Transverse colon (tissue), 4 donors: ENCODE measurements at regions not wholly inside any gene's neighbourhood (a gene's known extent, or its start where the extent isn't known, plus 50 kb on each side); places are given as distances from the start of the nearest gene placed in this dataset.
"Not testable (repeated sequence)": the region's sequence is repeated elsewhere in the genome, so short reads cannot be mapped to it uniquely, and the experiment has no call there.

Source experiments
- DNase-seq: peaks from one replicate; pipeline ENCODE4 v3.0.0-alpha.2; 2019
- H3K27ac ChIP-seq, 4 donors: fragments of 200-600 bp; sonication (generic); 2 replicates each; pipeline ENCODE4 v1.5.1; 2016 to 2018; ENCODE audit warnings: inconsistent platforms in 4 of 4
- H3K27me3 ChIP-seq: fragments of 200-600 bp; sonication (generic); 2 replicates; pipeline ENCODE4 v1.5.1; 2017; ENCODE audit warnings: inconsistent platforms
- H3K36me3 ChIP-seq, 4 donors: fragments of 200-600 bp; sonication (generic); 2 replicates each; pipeline ENCODE4 v1.5.1; 2017 to 2019; ENCODE audit warnings: inconsistent platforms in 4 of 4
- H3K4me1 ChIP-seq, 4 donors: fragments of 200-600 bp; sonication (generic); 2 replicates each; pipeline ENCODE4 v1.5.1; 2017 to 2020; ENCODE audit warnings: inconsistent platforms in 4 of 4
- H3K4me3 ChIP-seq, 4 donors: fragments of 200-600 bp; sonication (generic); 1 replicate in 1 of 4; 2 replicates in 3 of 4; pipeline versions ENCODE4 v1.5.1 to v1.6.1; 2017 to 2019; ENCODE audit warnings: inconsistent platforms in 4 of 4
- H3K9me3 ChIP-seq, 2 donors: fragments of 200-600 bp; sonication (generic); 2 replicates each; pipeline ENCODE4 v1.5.1; 2017 to 2019; ENCODE audit warnings: inconsistent platforms in 2 of 2
- EP300 ChIP-seq: sonication (generic); formaldehyde crosslinking; IDR thresholded peaks from one replicate; pipeline ENCODE4 v1.6.1; 2017; ENCODE audit warnings: antibody characterized with exemption, low read depth
- POLR2A ChIP-seq: fragments of 450-650 bp; IDR thresholded peaks from one replicate; pipeline ENCODE4 v1.6.1; 2016; ENCODE audit warnings: antibody characterized with exemption, mild to moderate bottlenecking, moderate library complexity
- POLR2AphosphoS5 ChIP-seq, 3 donors: sonication (generic); formaldehyde crosslinking; IDR thresholded peaks; one replicate each; pipeline ENCODE4 v1.6.1; 2016; ENCODE audit warnings: antibody characterized with exemption in 3 of 3
- WGBS, 2 donors: methylation state at CpG; one replicate each; pipeline ENCODE4 v1.1.5; 2018; ENCODE audit warnings: low coverage in 1 of 2; 5-methylcytosine and 5-hydroxymethylcytosine counted together
- in situ Hi-C, 4 donors: fragments of 200-750 bp; cut with MboI; loops; one replicate each; pipeline versions ENCODE4 v1.15.0 to v1.15.1; 2017; ENCODE audit warnings: low sequenced_read_pairs in 3 of 4, low pct_ligation_motif_present in 1 of 4, low pct_unique_long_range_greater_than_20kb in 1 of 4
- intact Hi-C: fragments of 100-400 bp; cut with DNase I; formaldehyde crosslinking; loops from one replicate; pipeline ENCODE4 v1.15.1; 2023; ENCODE audit warnings: low total_unique reads
- TF ChIP-seq, protein P1 (sequence below), 5 experiments: fragments of 200-600 bp in 3 of 5; fragments of 450-650 bp in 2 of 5; sonication (generic) in 3 of 5; IDR thresholded peaks; 1 replicate in 2 of 5; 2 replicates in 3 of 5; pipeline ENCODE4 v1.5.1; 2016 to 2017; ENCODE audit warnings: antibody characterized with exemption in 5 of 5, inconsistent platforms in 3 of 5, mild to moderate bottlenecking in 2 of 5, moderate library complexity in 1 of 5

DNA sequence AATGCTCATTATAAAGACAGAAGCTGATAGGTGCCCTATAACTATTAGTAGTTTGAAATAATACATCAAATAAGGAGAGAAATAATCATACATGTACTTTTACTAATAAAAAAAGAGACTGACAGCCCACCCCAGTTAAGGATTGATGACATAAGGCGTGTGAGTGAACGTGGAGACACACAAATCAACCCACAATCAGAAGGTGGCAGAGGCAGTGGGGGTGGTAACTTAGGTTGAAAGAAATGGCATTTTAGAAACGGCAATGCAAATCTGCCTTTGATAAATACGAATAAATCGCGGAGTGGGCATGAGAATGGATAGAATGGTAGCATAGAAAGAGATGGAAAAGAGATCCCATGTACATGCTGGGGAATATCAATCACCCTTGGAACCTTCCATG is 256.2 kb upstream of the ATP10A start:
- TF ChIP-seq POLR2AphosphoS5 (IDR thresholded peaks at IDR 0.05) (no peak), EP300 (no peak), POLR2A (no peak)
- TF ChIP-seq, protein P1, sequence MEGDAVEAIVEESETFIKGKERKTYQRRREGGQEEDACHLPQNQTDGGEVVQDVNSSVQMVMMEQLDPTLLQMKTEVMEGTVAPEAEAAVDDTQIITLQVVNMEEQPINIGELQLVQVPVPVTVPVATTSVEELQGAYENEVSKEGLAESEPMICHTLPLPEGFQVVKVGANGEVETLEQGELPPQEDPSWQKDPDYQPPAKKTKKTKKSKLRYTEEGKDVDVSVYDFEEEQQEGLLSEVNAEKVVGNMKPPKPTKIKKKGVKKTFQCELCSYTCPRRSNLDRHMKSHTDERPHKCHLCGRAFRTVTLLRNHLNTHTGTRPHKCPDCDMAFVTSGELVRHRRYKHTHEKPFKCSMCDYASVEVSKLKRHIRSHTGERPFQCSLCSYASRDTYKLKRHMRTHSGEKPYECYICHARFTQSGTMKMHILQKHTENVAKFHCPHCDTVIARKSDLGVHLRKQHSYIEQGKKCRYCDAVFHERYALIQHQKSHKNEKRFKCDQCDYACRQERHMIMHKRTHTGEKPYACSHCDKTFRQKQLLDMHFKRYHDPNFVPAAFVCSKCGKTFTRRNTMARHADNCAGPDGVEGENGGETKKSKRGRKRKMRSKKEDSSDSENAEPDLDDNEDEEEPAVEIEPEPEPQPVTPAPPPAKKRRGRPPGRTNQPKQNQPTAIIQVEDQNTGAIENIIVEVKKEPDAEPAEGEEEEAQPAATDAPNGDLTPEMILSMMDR (IDR thresholded peaks at IDR 0.05), result no peak
- H3K27me3 ChIP-seq, result no peaks in the 10 kb centered on the region
- 89 to 92% methylated on average over 6 of the region's 6 CpGs for WGBS, 2 donors
- no peaks in the 10 kb centered on the region for H3K4me1 ChIP-seq
- no peaks in the 10 kb centered on the region for H3K36me3 ChIP-seq
- peaks cover 0 to 5% of the 10 kb centered on the region in 2 donors for H3K9me3 ChIP-seq
- H3K27ac ChIP-seq, result no peak overlapping the region
- in situ Hi-C loops, result no loop called here
- H3K4me3 ChIP-seq, result no peak overlapping the region
- DNase-seq, result no peak
- intact Hi-C loops, result no loop called here

DNA sequence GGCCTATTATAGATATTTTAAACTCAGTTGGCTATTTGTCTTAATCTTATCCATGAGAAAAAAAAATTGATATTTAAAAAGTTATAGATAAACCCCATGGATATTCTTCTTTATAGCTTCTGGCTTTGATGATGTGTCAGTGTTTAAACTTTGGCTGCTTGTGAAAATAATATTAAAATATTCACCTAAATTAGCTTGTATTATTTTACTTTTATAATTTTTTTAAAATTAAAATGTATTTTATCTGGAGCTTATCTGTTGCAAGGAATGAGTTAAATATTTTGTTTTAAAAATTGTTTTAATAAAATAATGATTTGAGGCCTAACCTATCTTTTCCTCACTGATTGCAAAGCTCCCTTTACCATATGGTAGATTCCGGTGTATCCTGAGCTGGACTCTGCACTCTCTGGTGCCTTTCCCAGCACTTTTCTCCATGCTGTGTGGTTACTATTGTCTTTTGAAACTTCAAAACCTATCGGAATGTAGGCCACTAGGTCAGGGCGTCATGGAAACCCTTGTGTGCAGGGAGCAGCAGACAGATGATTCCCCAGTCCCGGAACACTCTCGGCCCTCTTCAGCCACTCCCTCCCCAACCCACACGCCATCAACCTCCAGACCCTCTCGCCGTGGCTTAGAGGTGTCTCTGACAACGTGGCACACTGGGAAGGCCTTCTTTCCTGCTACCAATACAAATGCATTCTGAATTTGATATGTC is 252.3 kb upstream of the ATP10A start:
- no peaks in the 10 kb centered on the region for H3K36me3 ChIP-seq
- WGBS, 2 donors, result 67 to 80% methylated on average over 1 to 9 of the region's 9 CpGs
- intact Hi-C loops, result no loop called here
- TF ChIP-seq POLR2AphosphoS5 (IDR thresholded peaks at IDR 0.05), result no peak
- no peak for TF ChIP-seq POLR2A
- no peak for TF ChIP-seq EP300
- TF ChIP-seq, protein P1 (IDR thresholded peaks at IDR 0.05), result no peak
- peaks cover 0 to 5% of the 10 kb centered on the region in 2 donors for H3K9me3 ChIP-seq
- no peak overlapping the region for H3K4me3 ChIP-seq
- H3K27ac ChIP-seq, result no peak overlapping the region
- in situ Hi-C loops, result no loop called here
- H3K4me1 ChIP-seq, result no peaks in the 10 kb centered on the region
- no peak for DNase-seq
- H3K27me3 ChIP-seq, result no peaks in the 10 kb centered on the region

DNA sequence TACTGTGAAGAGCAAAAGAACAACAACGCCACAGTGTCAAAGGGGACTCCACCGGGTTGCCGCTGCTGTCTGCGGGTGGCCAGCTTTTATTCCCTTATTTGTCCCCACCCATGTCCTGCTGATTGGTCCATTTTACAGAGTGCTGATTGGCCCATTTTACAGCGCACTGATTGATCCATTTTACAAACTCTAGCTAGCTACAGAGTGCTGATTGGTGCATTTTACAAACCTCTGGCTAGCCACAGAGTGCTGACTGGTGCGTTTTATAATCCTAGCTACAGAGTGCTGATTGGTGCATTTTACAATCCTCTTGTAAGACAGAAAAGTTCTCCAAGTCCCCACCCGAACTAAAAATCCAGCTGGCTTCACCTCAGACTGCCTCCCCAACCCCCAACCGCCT is 251.0 kb upstream of the ATP10A start:
- H3K27ac ChIP-seq, H3K4me3 ChIP-seq, H3K36me3 ChIP-seq, DNase-seq, H3K9me3 ChIP-seq, in situ Hi-C loops, H3K4me1 ChIP-seq, intact Hi-C loops, H3K27me3 ChIP-seq: not testable (repeated sequence)
- 66 to 70% methylated on average over 2 to 8 of the region's 8 CpGs for WGBS, 2 donors

DNA sequence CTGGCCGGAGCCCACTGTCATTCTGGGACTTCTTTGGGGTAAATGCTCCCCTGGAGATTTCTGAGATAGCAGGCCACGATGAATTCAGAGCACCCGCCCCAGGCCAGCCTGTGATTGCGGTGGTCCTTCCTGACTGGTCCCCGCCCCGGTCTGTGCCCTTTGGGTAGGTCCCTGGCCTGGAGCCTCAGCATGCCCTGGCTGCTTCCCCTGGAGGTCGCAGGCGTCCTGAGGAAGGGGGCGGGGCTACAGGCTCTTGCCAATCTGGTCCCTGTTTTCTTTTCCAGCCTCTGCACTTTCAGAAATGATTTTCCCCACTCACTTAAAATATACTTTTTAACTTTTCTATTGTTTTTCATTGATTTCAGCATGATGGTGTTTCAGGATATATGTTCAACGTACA is 250.2 kb upstream of the ATP10A start:
- in situ Hi-C loops, result no loop called here
- Histone ChIP-seq H3K27me3 (no peaks in the 10 kb centered on the region), H3K4me3 (no peak overlapping the region), H3K36me3 (no peaks in the 10 kb centered on the region), H3K9me3 (peaks cover 0 to 5% of the 10 kb centered on the region in 2 donors), H3K27ac (no peak overlapping the region), H3K4me1 (no peaks in the 10 kb centered on the region)
- no peak for DNase-seq
- TF ChIP-seq POLR2AphosphoS5 (IDR thresholded peaks at IDR 0.05), result no peak
- no peak for TF ChIP-seq EP300
- TF ChIP-seq, protein P1 (IDR thresholded peaks at IDR 0.05), result no peak
- no peak for TF ChIP-seq POLR2A
- WGBS, 2 donors, result 74 to 82% methylated on average over 1 to 9 of the region's 10 CpGs
- intact Hi-C loops, result no loop called here

DNA sequence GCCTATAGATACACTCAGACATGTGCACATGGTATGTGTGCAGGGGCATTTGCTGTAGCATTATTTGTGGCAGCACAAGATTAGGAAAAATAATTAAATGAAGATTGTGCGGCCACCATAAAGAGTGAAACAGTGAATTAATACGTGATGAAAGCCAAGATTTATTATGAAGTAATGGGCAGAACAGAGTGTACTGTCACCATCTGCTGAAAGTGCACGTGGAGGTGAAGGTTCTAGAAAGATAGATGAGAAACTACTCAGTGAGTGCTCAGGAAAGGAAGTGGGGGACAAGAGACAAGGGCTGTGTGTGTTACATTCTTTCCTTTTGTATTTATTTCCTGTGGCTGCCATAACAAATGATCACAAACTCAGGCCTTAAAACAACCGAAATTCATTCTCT is 246.1 kb upstream of the ATP10A start:
- in situ Hi-C loops, result no loop called here
- no peaks in the 10 kb centered on the region for H3K4me1 ChIP-seq

More for the DNA sequence above, 246.1 kb upstream of the ATP10A start:
- no peak overlapping the region for H3K27ac ChIP-seq
- H3K36me3 ChIP-seq, result no peaks in the 10 kb centered on the region
- no peak for DNase-seq
- no peak for TF ChIP-seq POLR2A
- no peak for TF ChIP-seq POLR2AphosphoS5 (IDR thresholded peaks at IDR 0.05)
- TF ChIP-seq, protein P1 (IDR thresholded peaks at IDR 0.05), result no peak
- TF ChIP-seq EP300, result no peak
- H3K9me3 ChIP-seq, result peaks cover 0 to 3% of the 10 kb centered on the region in 2 donors
- no peak overlapping the region for H3K4me3 ChIP-seq
- H3K27me3 ChIP-seq, result no peaks in the 10 kb centered on the region
- 60 to 65% methylated on average over 4 of the region's 4 CpGs for WGBS, 2 donors
- intact Hi-C loops, result no loop called here
